HL-60 (cell line): ENCODE measurements at regions not wholly inside any gene's neighbourhood (a gene's known extent, or its start where the extent isn't known, plus 50 kb on each side); places are given as distances from the start of the nearest gene placed in this dataset.

Experiments
- DNase-seq, 2 experiments: peaks; one replicate each; pipeline ENCODE4 v3.0.0-alpha.2; 2010 to 2020; ENCODE audit warnings: low read depth in 1 of 2, low spot score in 1 of 2
- H3K27ac ChIP-seq: fragments of 250-450 bp; sonication (Bioruptor Pico); replicated peaks from 2 replicates; pipeline ENCODE4 v1.5.1; 2020; ENCODE audit warnings: mild to moderate bottlenecking, moderate library complexity
- H3K27me3 ChIP-seq: fragments of 250-450 bp; sonication (Bioruptor Pico); 2 replicates; pipeline ENCODE4 v1.5.1; 2021; ENCODE audit warnings: mild to moderate bottlenecking, moderate library complexity; ENCODE audit not compliant: insufficient read depth, poor library complexity, severe bottlenecking
- H3K4me3 ChIP-seq: replicated peaks from 2 replicates; pipeline ENCODE4 v1.5.1; 2011; ENCODE audit warnings: mild to moderate bottlenecking, control low read depth, low read length; ENCODE audit not compliant: insufficient read depth
- CTCF ChIP-seq: IDR thresholded peaks from one replicate; pipeline ENCODE4 v1.5.1; 2011; ENCODE audit warnings: low read length, control low read depth, inconsistent platforms; ENCODE audit not compliant: insufficient read depth
- GABPA ChIP-seq: IDR thresholded peaks from 2 replicates; pipeline ENCODE4 v1.6.1; 2012; ENCODE audit warnings: low read depth
- POLR2AphosphoS5 ChIP-seq: IDR thresholded peaks from 2 replicates; pipeline ENCODE4 v1.6.1; 2012; ENCODE audit warnings: low read depth
- REST ChIP-seq: IDR thresholded peaks from 2 replicates; pipeline ENCODE4 v1.6.1; 2012; ENCODE audit warnings: low read depth; ENCODE audit not compliant: insufficient replicate concordance
- SPI1 ChIP-seq: IDR thresholded peaks from 2 replicates; pipeline ENCODE4 v1.6.1; 2012; ENCODE audit warnings: low read depth, mild to moderate bottlenecking, borderline replicate concordance

GRCh38 chr6:116982401-116982800 lies 105.4 kb downstream of the RFX6 start:
- H3K27ac ChIP-seq: no peak overlapping the region
- TF ChIP-seq CTCF (no peak), REST (no peak), GABPA (no peak), SPI1 (no peak), POLR2AphosphoS5 (no peak)
- H3K4me3 ChIP-seq: no peak overlapping the region
- peaks cover 4% of the 10 kb centered on the region for H3K27me3 ChIP-seq
- no peak for DNase-seq

- Histone ChIP-seq H3K27ac (no peak overlapping the region), H3K4me3 (no peak overlapping the region), H3K27me3 (peaks cover 4% of the 10 kb centered on the region)
- no peak for DNase-seq
- TF ChIP-seq REST (no peak), CTCF (no peak), SPI1 (no peak), GABPA (no peak), POLR2AphosphoS5 (no peak)
Observed at GRCh38 chr6:116983375-116983774, 106.3 kb downstream of the RFX6 start.

- no peak for DNase-seq
- TF ChIP-seq GABPA: no peak
- no peak for TF ChIP-seq SPI1
- no peak for TF ChIP-seq CTCF
- no peak for TF ChIP-seq POLR2AphosphoS5
- no peak for TF ChIP-seq REST
- Histone ChIP-seq H3K27me3 (peaks cover 4% of the 10 kb centered on the region), H3K4me3 (no peak overlapping the region), H3K27ac (no peak overlapping the region)
Observed at GRCh38 chr6:116986819-116987218, 109.8 kb downstream of the RFX6 start.
